COLO668 (cell line): ENCODE measurements at regions not wholly inside any gene's neighbourhood (a gene's known extent, or its start where the extent isn't known, plus 50 kb on each side); places are given as distances from the start of the nearest gene placed in this dataset.

ENCODE experiments used
- DNase-seq: peaks from one replicate; lab custom pipeline; 2025; ENCODE audit not compliant: unreplicated experiment; lab: John Stamatoyannopoulos, UW

GRCh38 chr10:34869135-34869836 is 54.2 kb upstream of the PARD3 start:
- DNase-seq, result no peak

GRCh38 chr10:34868589-34868988 is 53.5 kb upstream of the PARD3 start:
- no peak for DNase-seq

DNA sequence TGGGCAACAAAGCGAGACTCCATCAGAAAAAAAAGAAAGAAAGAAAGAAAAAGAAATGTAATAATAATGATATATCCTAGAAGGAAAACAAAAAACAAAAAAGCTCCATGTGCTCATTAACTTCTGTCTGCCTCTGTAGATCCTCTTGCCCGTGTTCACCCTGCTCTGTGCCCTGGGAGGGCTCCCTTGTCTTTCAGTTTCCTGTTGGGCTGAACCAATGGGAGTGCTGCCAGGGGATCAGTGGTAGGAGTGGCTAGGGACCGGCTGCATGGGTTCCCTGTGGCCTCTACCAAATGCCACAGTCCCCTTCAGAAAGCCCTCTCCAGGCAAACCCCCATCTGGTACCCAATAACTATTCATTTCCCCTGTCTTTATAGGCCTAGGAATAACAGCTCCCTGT is 51.8 kb upstream of the PARD3 start:
- no peak for DNase-seq
